GM08714 (cell line): ENCODE measurements at regions not wholly inside any gene's neighbourhood (a gene's known extent, or its start where the extent isn't known, plus 50 kb on each side); places are given as distances from the start of the nearest gene placed in this dataset.
"Not testable (repeated sequence)": the region's sequence is repeated elsewhere in the genome, so short reads cannot be mapped to it uniquely, and the experiment has no call there.

Experiments
- H3K4me3 ChIP-seq: fragments of 200-500 bp; sonication (Bioruptor generic); 2 replicates; pipeline ENCODE4 v1.5.1; 2014; ENCODE audit warnings: mild to moderate bottlenecking, low read length, inconsistent platforms
- ZNF274 ChIP-seq: IDR thresholded peaks from 2 replicates; pipeline ENCODE4 v1.6.1; 2012; ENCODE audit warnings: mild to moderate bottlenecking, low read depth, low read length

GRCh38 chr2:155023674-155024073, 325.2 kb downstream of the KCNJ3 start:
- TF ChIP-seq ZNF274: no peak
- no peak overlapping the region for H3K4me3 ChIP-seq

- no peak for TF ChIP-seq ZNF274
- no peak overlapping the region for H3K4me3 ChIP-seq
Measured at GRCh38 chr2:155022531-155022930, 324.0 kb downstream of the KCNJ3 start.

GRCh38 chr2:155021618-155022017, 323.1 kb downstream of the KCNJ3 start:
- no peak for TF ChIP-seq ZNF274
- no peak overlapping the region for H3K4me3 ChIP-seq

- no peak overlapping the region for H3K4me3 ChIP-seq
- no peak for TF ChIP-seq ZNF274
Measured at GRCh38 chr2:155020246-155020645, 321.8 kb downstream of the KCNJ3 start.

- TF ChIP-seq ZNF274: no peak
- H3K4me3 ChIP-seq: no peak overlapping the region
Measured at GRCh38 chr2:155010925-155011324, 312.4 kb downstream of the KCNJ3 start.

- TF ChIP-seq ZNF274: no peak
- no peak overlapping the region for H3K4me3 ChIP-seq
Measured at GRCh38 chr2:154995361-154995760, 296.9 kb downstream of the KCNJ3 start.

GRCh38 chr2:154992826-154993225, 294.3 kb downstream of the KCNJ3 start:
- TF ChIP-seq ZNF274: no peak

GRCh38 chr2:154978710-154979109, 280.2 kb downstream of the KCNJ3 start:
- no peak overlapping the region for H3K4me3 ChIP-seq
- no peak for TF ChIP-seq ZNF274

More at GRCh38 chr2:154992826-154993225, 294.3 kb downstream of the KCNJ3 start:
- no peak overlapping the region for H3K4me3 ChIP-seq

GRCh38 chr2:154978244-154978643, 279.7 kb downstream of the KCNJ3 start:
- no peak overlapping the region for H3K4me3 ChIP-seq
- TF ChIP-seq ZNF274: no peak

GRCh38 chr2:154974041-154974440, 275.5 kb downstream of the KCNJ3 start:
- no peak for TF ChIP-seq ZNF274
- no peak overlapping the region for H3K4me3 ChIP-seq

- no peak for TF ChIP-seq ZNF274
Measured at GRCh38 chr2:154963511-154963910, 265.0 kb downstream of the KCNJ3 start.

GRCh38 chr2:154961676-154962075, 263.2 kb downstream of the KCNJ3 start:
- no peak overlapping the region for H3K4me3 ChIP-seq
- no peak for TF ChIP-seq ZNF274

More at GRCh38 chr2:154963511-154963910, 265.0 kb downstream of the KCNJ3 start:
- H3K4me3 ChIP-seq: no peak overlapping the region

GRCh38 chr2:154960802-154961583, 262.5 kb downstream of the KCNJ3 start:
- no peak overlapping the region for H3K4me3 ChIP-seq
- TF ChIP-seq ZNF274: no peak

GRCh38 chr2:154952346-154952980, 254.0 kb downstream of the KCNJ3 start:
- H3K4me3 ChIP-seq: no peak overlapping the region
- TF ChIP-seq ZNF274: no peak

GRCh38 chr2:154947416-154947815, 248.9 kb downstream of the KCNJ3 start:
- H3K4me3 ChIP-seq: not testable (repeated sequence)
